ENCODE measurements at regions not wholly inside any gene's neighbourhood (a gene's known extent, or its start where the extent isn't known, plus 50 kb on each side); places are given as distances from the start of the nearest gene placed in this dataset.

DNA sequence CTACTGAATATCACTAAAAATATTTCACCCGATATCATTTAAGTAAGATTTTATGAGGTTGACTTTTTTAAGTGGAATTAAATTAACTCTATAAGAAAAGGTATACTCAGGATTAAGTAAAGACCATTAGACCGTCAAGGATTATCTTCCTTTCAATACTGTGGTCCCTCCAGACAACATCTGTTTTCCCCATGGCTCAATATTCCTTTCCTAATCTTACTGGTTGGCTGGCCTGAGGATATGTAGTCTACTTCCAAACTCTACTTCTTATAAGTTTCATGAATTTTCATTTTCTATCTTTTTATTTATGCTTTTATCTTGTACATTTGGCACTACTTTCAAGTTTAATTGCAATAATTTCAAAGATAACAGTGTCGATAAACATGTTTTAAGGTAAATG lies 725.4 kb downstream of the PCDH7 start:
- TF ChIP-seq, protein P1, sequence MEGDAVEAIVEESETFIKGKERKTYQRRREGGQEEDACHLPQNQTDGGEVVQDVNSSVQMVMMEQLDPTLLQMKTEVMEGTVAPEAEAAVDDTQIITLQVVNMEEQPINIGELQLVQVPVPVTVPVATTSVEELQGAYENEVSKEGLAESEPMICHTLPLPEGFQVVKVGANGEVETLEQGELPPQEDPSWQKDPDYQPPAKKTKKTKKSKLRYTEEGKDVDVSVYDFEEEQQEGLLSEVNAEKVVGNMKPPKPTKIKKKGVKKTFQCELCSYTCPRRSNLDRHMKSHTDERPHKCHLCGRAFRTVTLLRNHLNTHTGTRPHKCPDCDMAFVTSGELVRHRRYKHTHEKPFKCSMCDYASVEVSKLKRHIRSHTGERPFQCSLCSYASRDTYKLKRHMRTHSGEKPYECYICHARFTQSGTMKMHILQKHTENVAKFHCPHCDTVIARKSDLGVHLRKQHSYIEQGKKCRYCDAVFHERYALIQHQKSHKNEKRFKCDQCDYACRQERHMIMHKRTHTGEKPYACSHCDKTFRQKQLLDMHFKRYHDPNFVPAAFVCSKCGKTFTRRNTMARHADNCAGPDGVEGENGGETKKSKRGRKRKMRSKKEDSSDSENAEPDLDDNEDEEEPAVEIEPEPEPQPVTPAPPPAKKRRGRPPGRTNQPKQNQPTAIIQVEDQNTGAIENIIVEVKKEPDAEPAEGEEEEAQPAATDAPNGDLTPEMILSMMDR (IDR thresholded peaks at IDR 0.05): no peak
- no peak for TF ChIP-seq ZFX (IDR thresholded peaks at IDR 0.05; ENCODE audit: borderline replicate concordance)

Data from 22Rv1 (cell line).